ENCODE measurements at regions not wholly inside any gene's neighbourhood (a gene's known extent, or its start where the extent isn't known, plus 50 kb on each side); places are given as distances from the start of the nearest gene placed in this dataset.

- TF ChIP-seq CTCF (IDR thresholded peaks at IDR 0.05) (no peak), TCF7L2 (IDR thresholded peaks at IDR 0.05; ENCODE audit: low read depth, low read length) (no peak), REST (IDR thresholded peaks at IDR 0.05; ENCODE audit: insufficient read depth in 1 of 2, low read depth in 2 of 2, low read length in 1 of 2) (no peak)
These were observed 84.7 kb downstream of the CD164 start for GRCh38 chr6:109297406-109298110.
